ENCODE measurements at regions not wholly inside any gene's neighbourhood (a gene's known extent, or its start where the extent isn't known, plus 50 kb on each side); places are given as distances from the start of the nearest gene placed in this dataset.
A peak's percentile ranks its signal among the peaks of the same experiment; 100 is the strongest.
"Not testable (repeated sequence)": the region's sequence is repeated elsewhere in the genome, so short reads cannot be mapped to it uniquely, and the experiment has no call there.

DNA sequence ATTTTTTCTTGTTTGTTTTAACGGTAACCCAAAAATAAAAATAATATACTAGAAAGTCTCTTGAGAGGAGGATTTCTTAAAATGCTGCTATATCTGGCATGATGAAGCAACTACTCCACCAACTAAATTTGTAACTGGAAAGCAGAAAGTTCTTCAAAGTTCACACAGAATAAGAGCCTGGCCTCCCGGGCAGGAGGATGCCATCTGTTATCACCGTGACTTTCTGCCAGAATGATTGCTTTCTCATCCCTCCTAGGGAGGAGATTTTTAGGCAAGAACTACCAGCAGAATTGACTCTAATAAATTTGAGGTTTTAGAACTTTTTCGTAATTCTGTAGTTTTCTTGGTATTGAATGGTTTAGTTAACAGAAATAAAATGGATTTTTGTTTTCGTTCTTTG lies 464.6 kb upstream of the ACTBL2 start:
- no peak for DNase-seq

DNA sequence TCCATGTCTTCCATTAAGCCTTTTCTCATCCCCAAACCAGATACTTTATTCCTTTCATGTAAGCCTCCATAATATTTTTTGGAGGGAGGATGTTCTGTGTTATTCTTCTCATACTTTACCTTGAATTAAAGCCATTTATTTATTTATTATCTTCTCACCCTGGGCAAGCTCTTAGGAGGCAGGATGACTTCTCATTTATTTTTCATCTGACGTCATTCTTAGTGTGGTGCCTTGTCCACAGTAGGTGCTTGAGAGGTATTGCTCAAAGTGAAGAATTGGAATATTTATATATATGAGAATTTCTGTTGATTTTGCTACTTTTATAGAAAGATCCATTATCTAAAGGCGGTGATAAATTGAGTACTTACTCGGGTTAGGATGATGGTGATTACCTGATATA lies 458.3 kb upstream of the ACTBL2 start:
- no peak for DNase-seq

DNA sequence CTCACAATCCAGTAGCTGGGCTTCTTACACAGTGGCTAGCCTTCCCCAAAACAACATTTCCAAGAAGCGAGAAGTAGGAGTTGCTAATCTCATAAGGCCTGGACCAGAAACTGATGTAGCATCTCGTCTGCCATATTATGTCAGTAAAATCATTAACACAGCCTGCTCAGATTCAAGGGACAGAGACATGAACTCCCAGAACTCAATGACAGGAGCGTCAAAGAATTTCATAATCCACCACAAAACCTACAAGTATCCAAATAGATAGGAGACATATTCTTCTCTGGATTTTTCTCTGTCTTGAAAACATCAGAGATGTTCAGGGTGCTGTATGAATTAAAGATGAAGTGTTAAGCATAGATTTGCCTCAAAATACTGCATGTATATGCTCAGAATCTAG lies 457.6 kb upstream of the ACTBL2 start:
- DNase-seq: no peak

DNA sequence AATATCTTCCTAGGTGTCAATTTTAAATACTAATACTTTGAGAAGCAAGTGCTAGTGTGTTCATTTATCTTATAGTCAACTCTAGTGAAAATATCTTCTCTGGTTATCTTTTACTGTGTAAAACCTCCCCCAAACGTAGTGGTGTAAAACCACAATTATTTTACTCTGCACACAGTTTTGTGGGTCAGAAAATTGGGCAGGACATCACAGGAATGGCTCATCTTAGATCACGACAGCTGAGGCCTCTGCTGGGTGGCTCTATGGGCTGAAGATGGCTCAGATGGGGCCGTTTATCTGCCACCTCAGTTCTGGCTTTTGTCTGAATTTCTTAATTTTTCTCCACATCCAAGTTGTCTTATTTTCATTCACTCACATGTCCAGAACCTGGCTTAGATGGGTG lies 457.2 kb upstream of the ACTBL2 start:
- DNase-seq: no peak

DNA sequence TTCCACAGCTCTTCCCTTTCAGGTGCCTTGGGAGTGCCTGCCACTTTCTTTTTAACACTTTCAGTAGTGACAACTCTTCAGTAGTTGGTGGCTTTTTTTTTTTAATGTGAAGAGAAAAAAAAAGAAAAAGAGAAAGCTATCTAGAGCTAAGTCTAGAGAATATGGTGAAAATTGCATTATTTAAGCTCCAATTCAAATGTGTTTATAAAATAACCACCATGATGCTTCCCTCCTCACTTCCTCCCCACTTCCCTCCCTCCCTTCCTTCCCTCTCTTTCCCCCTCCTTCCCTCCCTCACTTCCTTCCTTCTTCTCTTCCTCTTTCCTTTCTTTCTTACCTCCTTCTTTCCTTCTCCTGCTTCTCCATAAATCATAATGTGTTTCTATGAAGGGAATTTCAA lies 456.7 kb upstream of the ACTBL2 start:
- DNase-seq: no peak

DNA sequence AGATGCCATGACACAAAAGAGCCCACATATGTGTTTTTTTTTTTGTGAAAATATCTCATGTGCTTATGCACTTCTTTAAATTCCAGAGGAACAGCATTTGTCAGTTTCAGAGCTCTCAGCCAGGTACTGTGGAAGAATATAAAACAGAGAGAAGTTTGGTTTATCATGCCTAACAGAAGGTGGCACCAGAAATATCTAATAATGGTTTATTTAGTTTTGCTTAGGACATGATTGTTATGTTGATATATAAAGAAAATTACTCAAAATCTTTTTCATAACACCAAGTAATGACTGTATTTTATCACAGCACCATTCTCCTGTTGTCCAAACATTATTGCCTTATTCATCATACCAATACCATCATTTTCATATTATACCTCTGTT lies 455.6 kb upstream of the ACTBL2 start:
- DNase-seq: no peak

DNA sequence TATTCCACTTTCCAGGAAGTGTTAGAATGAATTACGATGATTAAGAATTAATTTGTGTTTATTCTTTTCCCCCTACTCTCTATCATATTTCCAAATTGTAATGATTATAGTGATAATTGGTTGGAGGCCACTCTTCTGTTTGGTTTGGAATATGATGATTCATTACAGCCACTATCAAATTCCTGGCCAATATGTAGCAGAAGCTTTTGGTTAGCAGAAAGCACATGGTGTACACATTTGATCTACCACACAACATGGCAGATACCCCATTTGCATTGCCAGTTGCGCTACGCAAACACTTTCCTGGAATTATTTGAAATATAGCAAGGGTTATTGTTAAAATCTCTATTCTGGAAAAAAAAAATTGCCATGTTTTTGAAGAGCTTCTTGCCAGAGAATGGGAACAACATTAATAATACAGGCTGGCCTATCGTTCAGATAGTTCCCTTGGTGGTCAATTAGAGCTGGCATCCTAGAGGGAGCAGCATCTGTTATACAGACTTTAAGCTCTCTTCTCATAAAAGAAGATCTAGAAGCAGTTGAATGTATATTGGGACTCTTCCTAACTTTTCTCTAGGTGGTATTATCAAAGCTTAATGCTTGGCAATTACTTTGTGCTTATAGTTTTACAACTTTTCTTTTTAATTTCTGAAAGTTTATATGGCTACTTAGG lies 455.0 kb upstream of the ACTBL2 start:
- DNase-seq: no peak

DNA sequence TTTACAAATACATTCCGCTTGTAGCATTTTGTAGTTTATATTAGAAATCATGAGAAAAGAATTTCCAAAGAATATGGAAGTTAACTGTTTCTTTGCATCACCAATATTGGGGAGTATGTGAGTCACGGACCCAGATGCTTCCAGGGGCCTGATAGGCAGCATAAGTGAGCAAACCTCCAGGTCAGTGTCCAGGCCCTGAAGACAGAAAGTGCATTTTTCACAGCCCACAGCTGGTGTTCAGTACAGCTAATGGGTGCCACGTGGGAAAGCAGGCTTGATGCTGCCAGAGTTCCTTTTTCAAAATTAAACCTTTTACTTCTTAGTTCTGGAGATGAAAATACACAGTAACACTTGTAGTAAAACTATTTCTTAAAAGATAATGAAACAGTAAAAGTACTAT lies 454.4 kb upstream of the ACTBL2 start:
- DNase-seq: no peak

DNA sequence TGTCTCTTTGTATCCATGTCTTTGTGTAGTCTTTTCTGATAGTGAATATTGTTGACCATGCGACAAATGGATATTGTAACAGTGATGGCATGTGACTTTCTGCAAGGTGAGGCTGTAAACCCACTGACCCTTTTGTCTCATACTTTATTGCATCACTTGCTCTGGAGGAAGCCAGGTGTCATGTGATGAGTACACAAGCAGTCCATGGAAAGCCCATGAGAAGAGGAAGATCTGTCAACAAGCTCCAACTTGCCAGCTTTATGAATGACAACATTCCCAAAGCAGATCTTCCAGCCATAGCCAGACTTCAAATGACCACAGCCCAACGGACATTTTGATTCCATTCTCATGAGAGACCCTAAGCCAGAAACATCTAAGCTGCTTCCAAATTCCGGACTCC lies 450.1 kb upstream of the ACTBL2 start:
- DNase-seq: no peak

DNA sequence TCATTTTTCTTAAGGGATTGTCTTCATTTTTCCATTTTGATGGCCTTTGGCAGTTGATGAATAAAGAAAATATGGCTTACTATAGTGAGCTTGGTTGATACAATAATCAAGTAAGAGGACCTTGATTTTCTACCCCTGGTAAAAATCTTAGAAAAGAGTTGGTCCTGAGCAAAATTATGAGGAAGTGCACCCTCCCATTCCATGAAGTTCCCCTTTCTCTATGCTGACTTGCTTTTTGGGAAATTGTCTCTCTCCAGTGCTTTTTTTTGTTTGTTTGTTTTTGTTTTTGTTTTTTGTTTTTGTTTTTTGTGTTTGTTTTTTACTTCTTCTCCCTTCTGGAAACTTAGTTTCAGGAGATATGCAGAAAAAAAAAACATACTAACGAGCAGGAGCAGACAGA lies 449.2 kb upstream of the ACTBL2 start:
- DNase-seq: no peak

DNA sequence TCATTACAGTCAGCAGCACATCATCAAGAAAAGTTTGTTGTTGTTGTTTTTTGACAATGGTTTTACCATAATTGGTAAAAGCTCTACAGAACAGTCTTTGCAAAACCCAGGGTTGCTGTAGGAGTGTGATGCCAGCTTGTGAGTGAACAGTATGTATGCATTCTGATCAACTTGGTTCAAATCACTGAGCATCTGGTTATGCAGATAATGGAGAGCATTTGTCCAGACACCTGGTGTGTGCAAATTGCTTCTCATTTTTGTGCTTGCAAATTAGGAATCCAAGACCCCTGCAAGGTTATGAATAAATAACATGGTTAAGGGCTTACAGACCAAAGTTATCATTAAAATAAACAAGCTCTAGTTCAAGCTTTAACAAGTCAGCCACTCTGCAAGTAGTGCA lies 448.7 kb upstream of the ACTBL2 start:
- no peak for DNase-seq

DNA sequence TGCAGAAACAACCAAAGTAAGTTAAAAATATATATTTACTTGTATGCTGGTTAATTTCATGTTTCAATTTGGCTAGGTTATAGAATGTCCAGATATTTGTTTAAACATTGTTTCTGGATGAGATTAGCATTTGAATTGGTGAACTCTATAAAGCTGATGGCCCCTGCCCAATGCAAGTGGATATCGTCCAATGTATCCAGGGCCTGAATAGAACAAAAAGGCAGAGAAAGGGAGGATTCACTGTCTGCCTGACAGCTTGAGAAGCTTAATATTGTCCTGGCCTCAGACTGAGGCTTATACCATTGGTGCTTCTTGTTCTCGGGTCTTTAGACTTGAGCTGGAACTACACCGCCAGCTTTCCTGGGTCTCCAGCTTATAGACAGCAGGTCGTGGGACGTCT lies 446.7 kb upstream of the ACTBL2 start:
- peak; percentile 27 for DNase-seq

DNA sequence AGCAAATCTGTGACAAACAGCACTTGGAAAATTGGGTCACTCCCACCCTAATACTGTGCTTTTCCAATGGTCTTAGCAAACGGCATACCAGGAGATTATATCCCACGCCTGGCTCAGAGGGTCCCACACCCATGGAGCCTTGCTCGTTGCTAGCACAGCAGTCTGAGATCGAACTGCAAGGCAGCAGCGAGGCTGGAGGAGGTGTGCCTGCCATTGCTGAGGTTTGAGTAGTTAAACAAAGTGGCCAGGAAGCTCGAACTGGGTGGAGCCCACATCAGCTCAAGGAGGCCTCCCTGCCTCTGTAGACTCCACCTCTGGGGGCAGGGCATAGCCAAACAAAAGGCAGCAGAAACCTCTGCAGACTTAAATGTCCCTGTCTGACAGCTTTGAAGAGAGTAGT lies 440.5 kb upstream of the ACTBL2 start:
- not testable (repeated sequence) for DNase-seq

DNA sequence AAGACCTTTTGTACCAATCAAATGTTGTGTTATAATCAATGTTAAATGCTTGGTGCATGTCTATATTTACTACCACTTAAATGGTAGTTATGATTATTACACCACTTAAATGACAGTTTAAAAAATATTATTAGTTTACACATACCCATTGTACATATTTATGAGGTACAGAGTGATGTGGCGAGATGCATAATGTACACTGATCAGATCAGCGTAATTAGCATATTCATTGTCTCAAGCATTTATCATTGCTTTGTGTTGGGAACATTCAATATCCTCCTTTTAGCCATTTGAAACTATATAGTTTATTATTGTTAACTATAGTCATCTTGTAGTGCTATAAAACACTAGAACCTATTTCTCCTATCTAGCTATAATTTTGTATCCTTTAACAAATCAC lies 434.4 kb upstream of the ACTBL2 start:
- no peak for DNase-seq

DNA sequence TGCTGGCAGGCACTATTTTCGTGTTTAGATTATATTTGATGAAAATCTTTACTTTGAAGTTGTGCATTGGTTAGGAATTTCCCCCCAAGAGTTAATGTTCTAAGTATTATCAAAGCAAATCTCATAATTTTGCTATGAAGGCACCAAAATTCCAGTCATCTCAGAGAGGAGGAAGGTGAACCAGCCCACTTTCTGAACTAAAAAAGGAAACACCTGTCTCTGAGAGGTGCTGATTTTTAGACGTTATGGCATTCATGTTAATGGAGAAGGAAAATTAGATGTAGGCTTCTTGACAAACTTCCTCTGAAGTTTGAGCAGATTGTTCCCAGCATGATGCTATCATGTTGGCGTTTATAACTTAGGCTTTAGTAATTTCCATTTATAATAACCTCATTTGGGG lies 432.9 kb upstream of the ACTBL2 start:
- DNase-seq: no peak

DNA sequence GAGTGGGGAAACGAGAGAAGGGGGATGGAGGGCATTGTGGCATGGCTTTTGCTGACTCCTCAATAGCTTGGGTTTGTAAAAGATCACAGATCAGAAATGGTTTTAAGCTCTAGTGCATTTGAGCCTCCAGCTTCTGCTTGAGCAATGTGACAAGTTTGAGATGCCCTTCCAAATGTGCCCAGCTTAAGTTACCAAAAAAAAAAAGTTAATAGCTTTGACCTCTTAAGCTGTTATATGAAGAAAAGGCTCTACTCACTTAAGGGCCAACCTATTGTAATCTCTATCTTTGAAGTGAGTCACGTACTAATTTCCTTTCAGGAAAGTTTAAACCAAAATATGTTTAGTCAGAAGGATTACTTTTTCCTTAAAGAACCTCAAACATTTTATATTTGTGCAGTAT lies 428.8 kb upstream of the ACTBL2 start:
- no peak for DNase-seq

DNA sequence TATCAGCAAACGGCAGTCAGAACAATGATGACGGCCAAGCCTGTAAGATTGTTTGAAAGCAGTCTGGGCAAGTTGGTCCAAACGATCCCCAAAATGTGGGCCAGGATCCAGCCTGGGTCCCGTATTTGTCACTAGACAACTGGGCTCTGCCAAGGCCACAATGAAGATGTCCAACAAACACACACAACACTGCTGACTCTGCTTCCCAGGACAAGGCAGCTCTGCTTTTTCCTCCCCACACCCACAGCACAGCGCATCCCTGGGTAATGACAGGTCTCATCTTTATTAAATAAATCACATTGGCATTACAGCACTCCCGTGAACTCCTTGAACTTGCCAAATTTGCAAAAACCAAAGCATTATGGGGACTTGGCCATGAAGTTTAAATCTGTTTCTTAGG lies 424.1 kb upstream of the ACTBL2 start:
- DNase-seq: no peak

DNA sequence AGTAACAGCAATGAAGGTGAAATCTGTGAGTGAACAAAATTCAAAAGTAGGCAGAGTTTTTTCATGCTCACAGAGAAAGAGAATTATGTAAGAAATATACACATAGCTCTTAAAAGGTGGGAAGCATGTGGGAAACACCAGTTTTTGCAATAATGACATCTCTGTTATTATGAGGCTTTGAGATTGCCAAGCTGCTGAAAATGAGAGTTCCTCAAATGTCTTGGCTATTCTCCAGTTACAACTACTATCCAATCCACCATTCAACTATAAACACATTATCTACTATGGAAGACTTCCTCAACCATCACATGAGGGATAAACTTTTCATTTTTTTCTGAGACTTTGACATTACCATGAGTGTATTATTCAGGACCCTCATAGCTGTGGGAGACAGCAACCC lies 420.8 kb upstream of the ACTBL2 start:
- DNase-seq: no peak

DNA sequence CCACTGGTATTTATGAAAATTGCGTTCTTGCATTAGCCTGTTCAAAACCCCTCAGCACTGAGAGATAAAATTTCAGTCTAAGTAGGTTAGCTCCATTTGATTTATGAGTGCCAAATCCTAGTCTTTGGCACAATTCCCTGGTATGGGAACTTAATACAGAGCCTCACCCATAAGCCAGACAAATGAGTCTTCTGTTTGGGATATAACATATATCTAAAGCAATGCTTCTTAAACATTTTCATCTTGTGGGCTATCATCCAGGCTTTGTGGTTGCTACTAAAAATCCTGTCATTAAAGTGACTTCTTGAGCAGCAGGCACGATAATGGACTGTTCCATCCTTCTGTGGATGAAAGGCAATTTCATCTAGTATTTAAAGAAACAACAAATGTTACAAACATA lies 419.5 kb upstream of the ACTBL2 start:
- DNase-seq: no peak

DNA sequence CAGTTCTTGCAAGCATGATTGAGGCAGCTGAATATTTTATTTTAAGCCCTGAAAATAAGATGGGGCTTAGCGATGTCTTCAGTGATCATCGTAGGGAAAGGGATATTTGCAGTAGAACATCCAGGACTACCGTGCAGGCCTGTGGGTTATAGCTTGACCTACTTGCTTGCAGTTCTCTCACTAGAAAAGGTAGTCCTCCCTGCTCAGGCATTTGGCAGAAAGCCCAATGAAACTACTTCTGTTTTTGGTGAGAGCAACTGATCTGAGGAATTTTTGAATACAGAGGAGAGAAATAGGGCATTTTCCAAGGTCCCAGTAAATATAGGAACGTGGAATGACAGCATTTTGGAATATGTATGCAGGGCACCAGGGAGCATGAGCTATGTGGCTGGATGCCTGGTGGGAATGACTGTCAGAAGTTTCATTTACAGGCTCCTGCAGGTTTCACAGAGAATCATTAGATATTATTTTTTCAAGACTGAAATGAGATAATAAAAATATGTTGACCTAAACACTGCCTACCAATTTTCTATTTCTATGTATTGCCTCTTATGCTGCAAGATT lies 417.9 kb upstream of the ACTBL2 start:
- DNase-seq: no peak

DNA sequence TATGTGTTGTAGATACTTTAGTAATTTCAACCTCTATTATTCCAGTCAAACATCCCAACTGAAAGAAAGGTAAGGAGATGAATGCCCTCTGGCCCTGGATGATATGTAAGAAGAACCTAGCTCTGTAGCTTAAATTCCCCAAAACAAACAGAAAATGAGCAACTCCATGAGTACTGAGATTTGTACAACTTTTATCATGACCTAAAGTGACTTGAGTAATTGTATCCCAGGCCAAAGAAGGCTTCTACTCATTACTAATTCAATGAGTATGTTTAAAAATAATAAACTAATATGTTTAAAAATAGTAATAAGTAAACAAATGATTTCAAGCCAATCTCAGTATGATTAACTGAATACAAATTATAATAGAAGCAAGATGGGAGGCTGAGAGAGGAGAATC lies 414.0 kb upstream of the ACTBL2 start:
- DNase-seq: no peak

DNA sequence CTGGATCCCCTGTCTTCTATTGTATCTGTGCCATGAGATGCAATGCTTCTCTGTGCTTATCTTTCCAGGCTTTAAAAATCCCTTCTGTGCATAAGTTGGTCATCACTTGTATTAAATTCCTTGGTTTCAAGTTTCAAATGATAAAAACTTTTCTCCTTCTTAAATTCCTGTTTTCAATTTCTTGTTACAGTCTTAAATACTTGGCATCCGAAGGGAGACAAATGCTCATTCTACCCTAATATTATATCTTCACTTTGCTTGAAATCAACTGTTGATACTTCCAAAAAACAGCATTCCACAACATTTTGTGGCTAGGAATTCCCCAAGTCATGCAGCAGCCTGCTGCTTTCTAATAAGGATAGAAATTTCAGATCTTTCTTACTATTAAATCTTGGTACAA lies 413.2 kb upstream of the ACTBL2 start:
- no peak for DNase-seq

DNA sequence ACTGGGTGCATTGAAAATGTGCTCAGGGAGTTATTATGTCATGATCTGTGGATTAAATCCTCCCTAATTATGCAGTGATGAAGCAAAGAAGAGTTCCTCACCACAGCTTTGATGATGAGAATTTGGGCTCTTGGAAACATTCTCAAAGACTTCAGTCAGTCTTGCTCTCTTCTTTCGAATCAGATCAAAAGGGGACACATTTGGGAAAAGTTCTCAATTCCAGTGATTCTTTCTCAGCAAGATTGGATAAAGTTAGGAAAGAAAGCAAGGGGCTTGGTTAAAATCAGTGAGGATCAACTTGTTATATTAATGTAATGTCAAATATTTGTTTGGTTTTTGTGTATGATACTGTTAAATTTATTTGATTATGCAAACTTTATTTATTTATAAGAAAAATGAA lies 411.3 kb upstream of the ACTBL2 start:
- DNase-seq: no peak

DNA sequence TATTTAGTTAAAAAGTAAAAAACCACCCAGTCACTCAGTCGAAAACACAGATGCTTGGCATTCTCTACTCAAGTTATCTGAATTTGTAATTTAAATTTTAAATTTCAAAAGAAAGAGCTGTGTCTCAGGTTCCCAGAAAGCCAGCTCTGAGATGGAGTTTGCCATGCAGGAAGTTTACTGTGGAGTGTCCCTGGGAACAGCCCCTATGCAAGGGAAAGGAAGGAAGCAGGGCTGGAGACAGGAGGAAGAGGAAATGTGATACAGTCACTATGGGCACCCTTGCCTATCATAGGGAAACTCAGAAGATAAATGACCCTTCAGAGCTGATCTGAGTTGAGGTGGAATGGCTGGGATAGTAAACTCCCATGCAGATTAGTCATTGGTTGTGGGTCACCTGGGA lies 408.8 kb upstream of the ACTBL2 start:
- no peak for DNase-seq

DNA sequence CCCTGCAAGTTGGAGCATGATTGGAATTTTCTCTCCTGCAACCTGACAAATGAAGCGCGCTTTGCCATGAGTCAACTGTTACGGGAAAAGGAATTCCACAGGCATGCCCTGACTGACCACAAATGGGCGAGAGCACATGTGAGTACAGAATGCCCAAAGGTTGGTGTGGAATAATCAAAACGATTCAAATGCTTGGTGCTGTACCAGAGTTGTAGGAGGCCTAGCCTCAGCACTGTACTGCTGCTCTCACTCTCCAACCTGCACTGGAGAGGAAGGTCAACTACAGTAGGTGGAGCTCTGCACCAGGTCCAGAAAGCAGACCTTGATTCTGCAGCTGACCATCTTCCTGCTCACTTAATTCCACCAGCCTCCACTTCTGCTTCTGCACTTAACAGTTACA lies 406.9 kb upstream of the ACTBL2 start:
- DNase-seq: no peak
